ENCODE measurements at regions not wholly inside any gene's neighbourhood (a gene's known extent, or its start where the extent isn't known, plus 50 kb on each side); places are given as distances from the start of the nearest gene placed in this dataset.

DNA sequence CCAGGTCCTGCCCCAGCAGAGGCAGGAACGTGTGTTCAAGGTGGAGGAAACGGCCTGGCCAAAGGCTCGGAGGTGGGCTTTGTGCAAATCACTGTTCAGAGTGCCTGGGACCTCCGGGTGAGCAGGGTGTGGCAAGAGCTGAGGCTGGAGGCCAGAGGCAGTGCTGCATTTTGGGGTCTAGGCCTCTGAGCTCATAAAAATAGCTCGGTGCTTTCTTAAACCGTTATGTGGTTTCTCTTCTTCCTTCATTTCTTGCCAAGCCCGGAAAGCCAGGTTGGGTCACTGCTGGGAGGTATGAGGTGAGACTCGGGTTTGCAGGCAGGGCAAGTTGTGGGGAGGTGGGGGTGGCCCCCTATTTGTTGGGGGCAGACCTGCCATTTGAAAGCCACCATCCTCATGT is 178.8 kb upstream of the MYL2 start:
- Mint-ChIP-seq H3K36me3 (ENCODE audit: insufficient read depth) (peaks cover 4% of the 10 kb centered on the region), H3K4me1 (ENCODE audit: low read depth) (no peaks in the 10 kb centered on the region), H3K9me3 (ENCODE audit: low read depth) (no peaks in the 10 kb centered on the region), H3K27ac (no peak overlapping the region), H3K27me3 (no peaks in the 10 kb centered on the region), H3K4me3 (ENCODE audit: low read depth) (no peak overlapping the region)
- TF ChIP-seq, protein P1, sequence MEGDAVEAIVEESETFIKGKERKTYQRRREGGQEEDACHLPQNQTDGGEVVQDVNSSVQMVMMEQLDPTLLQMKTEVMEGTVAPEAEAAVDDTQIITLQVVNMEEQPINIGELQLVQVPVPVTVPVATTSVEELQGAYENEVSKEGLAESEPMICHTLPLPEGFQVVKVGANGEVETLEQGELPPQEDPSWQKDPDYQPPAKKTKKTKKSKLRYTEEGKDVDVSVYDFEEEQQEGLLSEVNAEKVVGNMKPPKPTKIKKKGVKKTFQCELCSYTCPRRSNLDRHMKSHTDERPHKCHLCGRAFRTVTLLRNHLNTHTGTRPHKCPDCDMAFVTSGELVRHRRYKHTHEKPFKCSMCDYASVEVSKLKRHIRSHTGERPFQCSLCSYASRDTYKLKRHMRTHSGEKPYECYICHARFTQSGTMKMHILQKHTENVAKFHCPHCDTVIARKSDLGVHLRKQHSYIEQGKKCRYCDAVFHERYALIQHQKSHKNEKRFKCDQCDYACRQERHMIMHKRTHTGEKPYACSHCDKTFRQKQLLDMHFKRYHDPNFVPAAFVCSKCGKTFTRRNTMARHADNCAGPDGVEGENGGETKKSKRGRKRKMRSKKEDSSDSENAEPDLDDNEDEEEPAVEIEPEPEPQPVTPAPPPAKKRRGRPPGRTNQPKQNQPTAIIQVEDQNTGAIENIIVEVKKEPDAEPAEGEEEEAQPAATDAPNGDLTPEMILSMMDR (IDR thresholded peaks at IDR 0.05; ENCODE audit: unreplicated experiment): no peak
- no peak for DNase-seq (ENCODE audit: low spot score, unreplicated experiment)

DNA sequence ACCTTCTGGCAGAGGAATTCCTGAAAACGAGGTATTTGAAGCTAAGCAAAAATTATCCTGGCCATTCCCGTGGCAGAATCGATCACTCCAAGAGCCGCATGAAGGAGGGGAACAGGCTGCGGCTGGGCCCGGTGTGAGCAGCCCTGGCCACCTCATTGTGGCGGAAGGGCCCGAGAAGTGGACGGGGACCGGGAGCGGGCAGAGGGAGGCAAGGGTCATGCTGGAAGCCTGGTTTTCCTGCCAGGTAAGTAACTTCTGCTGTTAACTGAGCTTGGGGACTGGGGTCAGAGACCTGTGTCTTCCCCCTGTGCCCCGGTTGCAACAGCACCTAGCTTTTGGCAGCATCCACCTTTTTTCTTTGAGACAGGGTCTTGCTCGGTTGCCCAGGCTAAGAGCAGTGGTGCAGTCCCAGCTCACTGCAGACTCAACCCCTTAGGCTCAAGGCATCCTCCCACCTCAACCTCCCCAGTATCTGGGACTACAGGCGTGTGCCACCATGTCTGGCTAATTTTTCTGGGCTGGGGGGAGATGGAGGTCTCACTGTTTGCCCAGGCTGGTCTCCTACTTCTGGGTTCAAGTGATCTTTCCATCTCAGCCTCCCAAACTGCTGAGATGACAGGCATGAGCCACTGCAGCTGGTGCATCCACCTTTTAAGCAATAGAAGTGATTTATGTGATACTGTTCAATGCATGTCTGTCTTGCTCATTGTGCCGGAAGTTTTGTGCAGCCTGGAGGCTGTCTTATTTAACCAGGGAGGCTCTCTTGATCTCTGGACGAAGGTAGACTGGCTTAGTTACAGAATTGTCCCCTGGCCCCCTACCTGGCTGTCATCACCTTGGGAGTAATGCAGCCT is 174.0 kb upstream of the MYL2 start:
- Mint-ChIP-seq H3K9me3 (ENCODE audit: low read depth) (no peaks in the 10 kb centered on the region), H3K4me3 (ENCODE audit: low read depth) (no peak overlapping the region), H3K36me3 (ENCODE audit: insufficient read depth) (peaks cover 1% of the 10 kb centered on the region), H3K27ac (peak overlapping the region; percentile 21), H3K27me3 (no peaks in the 10 kb centered on the region), H3K4me1 (ENCODE audit: low read depth) (peaks cover 27% of the 10 kb centered on the region)
- no peak for DNase-seq (ENCODE audit: low spot score, unreplicated experiment)
- TF ChIP-seq, protein P1 (IDR thresholded peaks at IDR 0.05; ENCODE audit: unreplicated experiment): no peak

DNA sequence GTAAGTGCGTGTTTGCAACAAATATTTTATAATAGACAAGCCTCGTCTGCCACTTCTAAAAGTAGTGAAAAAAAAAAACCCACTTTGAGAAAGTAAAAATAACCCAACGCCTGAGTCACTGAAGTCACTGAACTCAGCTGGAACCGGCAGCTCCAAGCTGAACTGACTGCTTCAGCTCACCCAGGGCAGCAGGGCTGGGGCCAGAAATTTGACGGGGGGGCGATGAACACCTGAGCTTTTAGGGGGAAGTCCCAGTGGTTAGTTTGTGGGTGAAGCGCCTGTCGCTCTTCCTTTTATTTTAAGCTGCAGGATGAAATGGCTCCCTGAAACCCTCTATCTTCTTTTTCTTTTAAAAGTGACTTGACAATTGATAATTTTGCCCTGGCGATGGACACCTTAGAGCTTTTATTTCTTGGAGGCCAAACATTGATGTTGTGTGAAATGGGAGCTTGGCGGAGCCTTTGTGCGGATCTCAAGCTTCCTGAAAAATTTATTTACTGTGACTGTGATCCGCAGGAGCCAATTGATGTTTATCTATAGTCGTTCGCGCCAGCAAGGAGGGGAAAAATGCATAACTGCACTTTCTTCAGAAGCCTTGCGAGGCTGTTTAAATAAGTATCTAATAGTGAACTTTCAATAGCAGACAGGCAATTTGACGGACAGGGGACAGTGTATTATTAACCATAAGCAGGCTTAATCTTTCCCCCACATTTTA is 173.2 kb upstream of the MYL2 start:
- no peaks in the 10 kb centered on the region for H3K9me3 Mint-ChIP-seq (ENCODE audit: low read depth)
- TF ChIP-seq, protein P1 (IDR thresholded peaks at IDR 0.05; ENCODE audit: unreplicated experiment): no peak
- H3K27me3 Mint-ChIP-seq: no peaks in the 10 kb centered on the region
- peaks cover 27% of the 10 kb centered on the region for H3K4me1 Mint-ChIP-seq (ENCODE audit: low read depth)
- peaks cover 1% of the 10 kb centered on the region for H3K36me3 Mint-ChIP-seq (ENCODE audit: insufficient read depth)
- no peak for DNase-seq (ENCODE audit: low spot score, unreplicated experiment)
- H3K4me3 Mint-ChIP-seq (ENCODE audit: low read depth): no peak overlapping the region
- H3K27ac Mint-ChIP-seq: peak overlapping the region; percentile 49

DNA sequence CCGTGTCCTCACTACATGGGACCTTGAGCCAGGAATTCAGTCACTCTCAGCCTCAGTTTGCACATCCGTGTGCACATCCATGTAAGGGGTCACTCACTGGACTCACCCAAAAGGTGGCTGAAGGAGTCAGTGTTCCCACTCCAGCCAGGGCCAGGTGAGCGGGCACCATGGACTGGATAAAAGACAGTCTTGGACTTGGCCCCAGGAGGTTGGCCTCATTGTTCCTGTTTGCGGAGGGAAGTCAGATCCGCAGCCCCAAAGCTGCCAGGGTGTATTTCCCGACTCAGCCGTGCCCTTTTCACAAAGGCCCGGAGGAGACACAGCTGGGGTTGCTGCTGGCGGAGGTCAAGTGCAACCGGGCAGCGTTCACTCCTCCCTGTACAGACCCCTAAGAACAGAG is 170.7 kb upstream of the MYL2 start:
- no peak overlapping the region for H3K27ac Mint-ChIP-seq
- TF ChIP-seq, protein P1 (IDR thresholded peaks at IDR 0.05; ENCODE audit: unreplicated experiment): no peak
- H3K4me1 Mint-ChIP-seq (ENCODE audit: low read depth): peaks cover 34% of the 10 kb centered on the region
- no peaks in the 10 kb centered on the region for H3K9me3 Mint-ChIP-seq (ENCODE audit: low read depth)
- no peaks in the 10 kb centered on the region for H3K27me3 Mint-ChIP-seq
- no peak overlapping the region for H3K4me3 Mint-ChIP-seq (ENCODE audit: low read depth)
- DNase-seq (ENCODE audit: low spot score, unreplicated experiment): no peak
- peaks cover 1% of the 10 kb centered on the region for H3K36me3 Mint-ChIP-seq (ENCODE audit: insufficient read depth)

DNA sequence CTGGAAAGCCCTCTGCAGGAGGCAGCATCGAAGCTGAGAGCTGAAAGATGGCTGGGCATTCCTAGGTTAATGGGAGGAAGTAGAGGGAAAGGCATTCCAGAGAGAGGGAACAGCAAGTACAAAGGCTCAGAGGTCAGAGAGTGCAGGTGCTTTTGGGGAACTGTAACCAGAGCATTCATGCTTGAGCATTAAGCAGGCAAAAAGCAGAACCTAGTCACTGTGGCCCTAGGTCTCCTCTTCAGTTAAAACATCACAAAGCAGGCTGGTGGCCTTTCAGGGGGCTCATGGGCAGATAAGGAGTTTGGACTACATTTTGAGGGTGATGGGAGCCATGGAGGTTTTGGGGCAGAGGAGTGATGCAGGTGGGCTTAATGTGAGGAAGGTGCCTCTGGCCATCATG is 169.2 kb upstream of the MYL2 start:
- H3K27ac Mint-ChIP-seq: peak overlapping the region; percentile 4
- H3K4me3 Mint-ChIP-seq (ENCODE audit: low read depth): no peak overlapping the region
- no peaks in the 10 kb centered on the region for H3K9me3 Mint-ChIP-seq (ENCODE audit: low read depth)
- DNase-seq (ENCODE audit: low spot score, unreplicated experiment): no peak
- TF ChIP-seq, protein P1 (IDR thresholded peaks at IDR 0.05; ENCODE audit: unreplicated experiment): no peak
- H3K36me3 Mint-ChIP-seq (ENCODE audit: insufficient read depth): peaks cover 9% of the 10 kb centered on the region
- H3K27me3 Mint-ChIP-seq: no peaks in the 10 kb centered on the region
- H3K4me1 Mint-ChIP-seq (ENCODE audit: low read depth): peaks cover 40% of the 10 kb centered on the region

Data from progenitor cell of endocrine pancreas (in vitro differentiated cells).